ENCODE measurements at regions not wholly inside any gene's neighbourhood (a gene's known extent, or its start where the extent isn't known, plus 50 kb on each side); places are given as distances from the start of the nearest gene placed in this dataset.
"Not testable (repeated sequence)": the region's sequence is repeated elsewhere in the genome, so short reads cannot be mapped to it uniquely, and the experiment has no call there.

- H3K4me1 ChIP-seq (ENCODE audit: insufficient read depth, low read length); H3K27me3 ChIP-seq (ENCODE audit: low read length); H3K36me3 ChIP-seq (ENCODE audit: low read depth, low read length); H3K27ac ChIP-seq (ENCODE audit: low read length); H3K9ac ChIP-seq (ENCODE audit: low read length); H3K4me2 ChIP-seq (ENCODE audit: low read length); H3K79me2 ChIP-seq (ENCODE audit: low read length); H3K9me3 ChIP-seq (ENCODE audit: low read length); H4K20me1 ChIP-seq (ENCODE audit: low read length); H3F3A ChIP-seq (ENCODE audit: low read length, unreplicated experiment); H2AFZ ChIP-seq (ENCODE audit: low read length); H3K9me2 ChIP-seq (replicated peaks; ENCODE audit: low read length); BruUV-seq (replicated peaks); intact Hi-C loops (cut with micrococcal nuclease); H3K4me3 ChIP-seq (ENCODE audit: low read length): not testable (repeated sequence)
- ATAC-seq (peak; percentile 13; the same call in 1 of the 2 replicates), DNase-seq (peak; percentile 51)
- ChIA-PET POLR2A (ENCODE audit: unreplicated experiment) (interaction anchor here (0.7 kb wide), 1 partner anchor 1157 kb away, joined by 18 read pairs; no protein-coding TSS in a partner anchor), CTCF (interaction anchor here (0.6 to 1.1 kb wide), 11 partner anchors 9 to 1489 kb away, joined by 3 to 9 read pairs (median 4); no protein-coding TSS in a partner anchor)
- TF ChIP-seq CTCF (conservative IDR thresholded peaks at IDR 0.05; ENCODE audit: low read depth, low read length): peak; percentile 75
Observed at GRCh38 chr3:156043832-156044633, 76.3 kb upstream of the KCNAB1 start.

GRCh38 chr3:156044634-156044975, 75.8 kb upstream of the KCNAB1 start:
- Histone ChIP-seq H3K4me3 (ENCODE audit: low read length) (no peak overlapping the region), H2AFZ (ENCODE audit: low read length) (no peak overlapping the region), H3K9ac (ENCODE audit: low read length) (no peak overlapping the region), H3K79me2 (ENCODE audit: low read length) (no peaks in the 10 kb centered on the region), H3K9me2 (replicated peaks; ENCODE audit: low read length) (no peaks in the 10 kb centered on the region), H3K4me1 (ENCODE audit: insufficient read depth, low read length) (no peaks in the 10 kb centered on the region), H3K36me3 (ENCODE audit: low read depth, low read length) (no peaks in the 10 kb centered on the region), H3K4me2 (ENCODE audit: low read length) (no peak overlapping the region), H3K9me3 (ENCODE audit: low read length) (no peaks in the 10 kb centered on the region), H3K27me3 (ENCODE audit: low read length) (no peaks in the 10 kb centered on the region), H3K27ac (ENCODE audit: low read length) (no peak overlapping the region), H3F3A (ENCODE audit: low read length, unreplicated experiment) (no peaks in the 10 kb centered on the region), H4K20me1 (ENCODE audit: low read length) (no peaks in the 10 kb centered on the region)
- ChIA-PET POLR2A (ENCODE audit: unreplicated experiment) (no interaction called here), CTCF (no interaction called here)
- intact Hi-C loops (cut with micrococcal nuclease): no loop called here
- DNase-seq: no peak
- no TSS peak for BruUV-seq (replicated peaks)
- TF ChIP-seq CTCF (conservative IDR thresholded peaks at IDR 0.05; ENCODE audit: low read depth, low read length) (no peak), EZH2 (IDR thresholded peaks at IDR 0.05; ENCODE audit: low read length, unreplicated experiment) (no peak), EZH2phosphoT487 (IDR thresholded peaks at IDR 0.05; ENCODE audit: borderline replicate concordance, low read length) (no peak)
- ATAC-seq: no peak

- H3K4me2 ChIP-seq (ENCODE audit: low read length); H2AFZ ChIP-seq (ENCODE audit: low read length); H3K27ac ChIP-seq (ENCODE audit: low read length); H3K27me3 ChIP-seq (ENCODE audit: low read length); H3K9ac ChIP-seq (ENCODE audit: low read length); H3K36me3 ChIP-seq (ENCODE audit: low read depth, low read length); H4K20me1 ChIP-seq (ENCODE audit: low read length); DNase-seq; H3K4me3 ChIP-seq (ENCODE audit: low read length); H3K4me1 ChIP-seq (ENCODE audit: insufficient read depth, low read length); POLR2A ChIA-PET (ENCODE audit: unreplicated experiment); H3K79me2 ChIP-seq (ENCODE audit: low read length); BruUV-seq (replicated peaks); H3F3A ChIP-seq (ENCODE audit: low read length, unreplicated experiment); H3K9me2 ChIP-seq (replicated peaks; ENCODE audit: low read length); H3K9me3 ChIP-seq (ENCODE audit: low read length); ATAC-seq; intact Hi-C loops (cut with micrococcal nuclease): not testable (repeated sequence)
- CTCF ChIA-PET: interaction anchor here (0.7 kb wide), 1 partner anchor 1079 kb away, joined by 3 read pairs; no protein-coding TSS in a partner anchor
Observed at GRCh38 chr3:156048483-156048882, 71.9 kb upstream of the KCNAB1 start.

Data from PC-3 (cell line).